ENCODE measurements at regions not wholly inside any gene's neighbourhood (a gene's known extent, or its start where the extent isn't known, plus 50 kb on each side); places are given as distances from the start of the nearest gene placed in this dataset.

DNA sequence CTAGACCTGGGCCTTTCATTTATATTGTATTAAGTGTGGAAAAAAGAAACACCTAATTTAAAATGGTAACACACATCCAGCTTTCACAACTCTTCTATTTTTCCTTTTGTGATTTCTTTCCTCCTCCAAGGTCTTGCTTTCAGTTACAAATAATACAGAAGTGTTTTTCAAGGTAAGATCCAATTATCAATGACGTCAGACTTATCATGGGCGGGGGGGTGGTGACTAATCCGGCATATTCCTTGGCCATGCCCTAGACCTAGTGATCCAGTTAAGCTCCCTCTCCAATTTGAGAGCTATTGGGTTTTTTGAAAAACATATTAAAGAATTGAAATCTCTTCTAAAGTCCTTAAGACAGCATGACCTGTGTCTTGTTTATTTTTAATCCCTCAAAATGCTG is 669.9 kb upstream of the NR5A2 start:
- Histone ChIP-seq H3K27me3 (no peaks in the 10 kb centered on the region), H3K9me3 (no peaks in the 10 kb centered on the region), H3K4me3 (no peak overlapping the region), H3K27ac (no peak overlapping the region), H3K36me3 (no peaks in the 10 kb centered on the region), H3K4me1 (no peaks in the 10 kb centered on the region)
- WGBS, 2 donors, result 86 to 93% methylated on average over 3 of the region's 3 CpGs
- no peak for TF ChIP-seq EP300 (IDR thresholded peaks at IDR 0.05)
- no peak for TF ChIP-seq POLR2A (IDR thresholded peaks at IDR 0.05)
- TF ChIP-seq CTCF (IDR thresholded peaks at IDR 0.05), result no peak
- no peak for TF ChIP-seq POLR2AphosphoS5 (IDR thresholded peaks at IDR 0.05)
- DNase-seq (no peak), ATAC-seq (ENCODE audit: low FRiP score in 2 of 2) (no peak)

GRCh38 chr1:199362996-199363395 is 664.5 kb upstream of the NR5A2 start:
- 85 to 86% methylated on average over 1 of the region's 1 CpG for WGBS, 2 donors
- no peak for ATAC-seq (ENCODE audit: low FRiP score in 2 of 2)
- DNase-seq, result no peak

DNA sequence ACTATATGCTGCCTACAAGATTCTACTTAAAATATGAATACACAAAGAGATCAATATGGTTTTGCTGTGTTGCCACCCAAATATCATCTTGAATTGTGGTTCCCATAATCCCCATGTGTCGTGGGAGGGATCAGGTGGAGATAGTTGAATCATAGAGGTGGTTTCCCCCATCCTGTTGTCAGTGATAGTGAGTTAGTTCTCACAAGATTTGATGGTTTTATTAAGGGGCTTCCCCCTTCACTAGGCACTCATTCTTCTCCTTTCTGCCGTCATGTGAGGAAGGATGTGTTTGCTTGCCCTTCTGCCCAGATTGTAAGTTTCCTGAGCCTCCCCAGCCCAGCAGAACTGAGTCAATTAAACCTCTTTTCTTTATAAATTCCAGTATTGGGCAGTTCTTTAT is 654.4 kb upstream of the NR5A2 start:
- WGBS, 2 donors, result 42 to 71% methylated on average over 2 of the region's 2 CpGs
- no peak overlapping the region for H3K4me3 ChIP-seq
- TF ChIP-seq POLR2AphosphoS5 (IDR thresholded peaks at IDR 0.05) (no peak), POLR2A (IDR thresholded peaks at IDR 0.05) (no peak), EP300 (IDR thresholded peaks at IDR 0.05) (no peak), CTCF (IDR thresholded peaks at IDR 0.05) (no peak)
- no peaks in the 10 kb centered on the region for H3K9me3 ChIP-seq
- H3K36me3 ChIP-seq, result no peaks in the 10 kb centered on the region
- no peaks in the 10 kb centered on the region for H3K27me3 ChIP-seq
- H3K27ac ChIP-seq, result no peak overlapping the region
- ATAC-seq (ENCODE audit: low FRiP score in 2 of 2), result no peak
- DNase-seq, result no peak
- H3K4me1 ChIP-seq, result no peaks in the 10 kb centered on the region

More at GRCh38 chr1:199362996-199363395, 664.5 kb upstream of the NR5A2 start:
- Histone ChIP-seq H3K27me3 (no peaks in the 10 kb centered on the region), H3K4me3 (no peak overlapping the region), H3K36me3 (no peaks in the 10 kb centered on the region), H3K4me1 (no peaks in the 10 kb centered on the region), H3K27ac (no peak overlapping the region), H3K9me3 (no peaks in the 10 kb centered on the region)
- TF ChIP-seq POLR2A (IDR thresholded peaks at IDR 0.05) (no peak), POLR2AphosphoS5 (IDR thresholded peaks at IDR 0.05) (no peak), EP300 (IDR thresholded peaks at IDR 0.05) (no peak), CTCF (IDR thresholded peaks at IDR 0.05) (no peak)

GRCh38 chr1:199377211-199377610 is 650.3 kb upstream of the NR5A2 start:
- Histone ChIP-seq H3K36me3 (no peaks in the 10 kb centered on the region), H3K4me3 (no peak overlapping the region), H3K27me3 (no peaks in the 10 kb centered on the region), H3K4me1 (no peaks in the 10 kb centered on the region), H3K27ac (no peak overlapping the region), H3K9me3 (no peaks in the 10 kb centered on the region)
- TF ChIP-seq CTCF (IDR thresholded peaks at IDR 0.05) (no peak), POLR2AphosphoS5 (IDR thresholded peaks at IDR 0.05) (no peak), EP300 (IDR thresholded peaks at IDR 0.05) (no peak), POLR2A (IDR thresholded peaks at IDR 0.05) (no peak)
- ATAC-seq (ENCODE audit: low FRiP score in 2 of 2), result no peak
- DNase-seq, result no peak
- 88 to 95% methylated on average over 1 of the region's 1 CpG for WGBS, 2 donors

GRCh38 chr1:199383793-199384192 is 643.7 kb upstream of the NR5A2 start:
- ATAC-seq (ENCODE audit: low FRiP score in 2 of 2) (no peak), DNase-seq (no peak)
- H3K27me3 ChIP-seq, result no peaks in the 10 kb centered on the region
- H3K4me1 ChIP-seq, result no peaks in the 10 kb centered on the region
- H3K27ac ChIP-seq, result no peak overlapping the region
- TF ChIP-seq POLR2A (IDR thresholded peaks at IDR 0.05) (no peak), CTCF (IDR thresholded peaks at IDR 0.05) (no peak), EP300 (IDR thresholded peaks at IDR 0.05) (no peak), POLR2AphosphoS5 (IDR thresholded peaks at IDR 0.05) (no peak)
- H3K36me3 ChIP-seq, result no peaks in the 10 kb centered on the region
- H3K9me3 ChIP-seq, result no peaks in the 10 kb centered on the region
- H3K4me3 ChIP-seq, result no peak overlapping the region

Data from upper lobe of left lung (tissue), 6 donors.